Ecto neural progenitor cell (in vitro differentiated cells): ENCODE measurements at regions not wholly inside any gene's neighbourhood (a gene's known extent, or its start where the extent isn't known, plus 50 kb on each side); places are given as distances from the start of the nearest gene placed in this dataset.
"Not testable (repeated sequence)": the region's sequence is repeated elsewhere in the genome, so short reads cannot be mapped to it uniquely, and the experiment has no call there.

Experiments
- DNase-seq: peaks from one replicate; pipeline ENCODE4 v3.0.0-alpha.2; 2018; ENCODE audit warnings: low spot score

DNA sequence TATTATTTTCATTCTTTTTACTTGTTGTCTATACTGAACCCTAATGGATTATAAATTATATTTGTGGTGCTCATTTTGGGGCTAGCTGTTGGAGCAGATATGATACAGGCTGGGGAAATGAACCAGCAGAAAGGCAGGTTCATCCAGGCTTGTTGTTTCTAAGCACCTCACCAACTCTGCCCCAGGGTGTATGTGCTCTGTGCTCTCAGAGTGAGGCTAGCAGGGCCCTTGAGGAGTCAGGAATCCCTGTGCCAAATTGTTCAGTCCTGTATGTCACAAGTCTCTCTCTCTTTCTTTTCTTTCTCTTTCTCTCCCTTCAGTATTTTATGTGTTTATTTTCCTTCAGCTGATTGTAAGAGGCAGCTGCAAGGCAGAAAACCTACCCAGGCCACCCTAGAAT lies 181.1 kb upstream of the DPP10 start:
- DNase-seq = no peak

GRCh38 chr2:114265261-114265660 lies 177.2 kb upstream of the DPP10 start:
- no peak for DNase-seq

- no peak for DNase-seq
These were observed 167.5 kb upstream of the DPP10 start for GRCh38 chr2:114274957-114275356.

- no peak for DNase-seq
These were observed 161.3 kb upstream of the DPP10 start for GRCh38 chr2:114281188-114281587.

- no peak for DNase-seq
These were observed 158.7 kb upstream of the DPP10 start for GRCh38 chr2:114283774-114284173.

DNA sequence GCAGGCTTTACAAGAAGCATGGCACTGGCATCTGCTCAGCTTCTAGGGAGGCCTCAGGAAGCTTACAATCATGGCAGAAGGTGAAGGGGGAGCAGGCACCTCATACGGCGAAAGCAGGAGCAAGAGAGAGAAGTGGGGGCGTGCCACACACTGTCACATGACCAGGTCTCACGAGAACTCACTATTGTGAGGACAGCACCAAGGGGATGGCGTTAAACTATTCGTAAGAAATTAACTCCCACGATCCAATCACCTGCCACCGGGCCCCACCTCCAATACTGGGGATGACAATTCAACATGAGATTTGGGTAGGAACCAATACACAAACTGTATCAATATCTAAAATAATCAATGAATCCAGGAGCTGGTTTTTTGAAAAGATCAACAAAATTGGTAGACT lies 156.0 kb upstream of the DPP10 start:
- DNase-seq = no peak

DNA sequence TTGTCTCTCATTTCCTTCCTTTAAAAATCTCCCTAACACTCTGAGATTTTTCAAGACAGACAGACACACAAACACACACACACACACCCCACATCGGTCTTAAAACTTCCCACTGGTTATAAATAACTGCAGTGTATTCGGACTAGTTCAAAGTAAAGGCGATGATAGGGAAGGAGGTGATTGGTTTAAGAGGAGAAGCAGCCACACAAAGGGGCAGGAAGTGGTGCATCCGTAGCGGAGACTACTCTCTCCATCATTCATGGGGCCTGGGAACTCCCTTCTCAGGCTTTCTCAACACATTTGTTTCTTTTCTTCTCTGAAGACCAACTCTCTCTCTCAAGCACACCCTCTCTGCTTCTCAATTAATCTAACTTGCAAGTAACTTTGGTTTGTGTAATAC lies 149.1 kb upstream of the DPP10 start:
- no peak for DNase-seq

GRCh38 chr2:114294741-114295140 lies 147.7 kb upstream of the DPP10 start:
- no peak for DNase-seq

DNA sequence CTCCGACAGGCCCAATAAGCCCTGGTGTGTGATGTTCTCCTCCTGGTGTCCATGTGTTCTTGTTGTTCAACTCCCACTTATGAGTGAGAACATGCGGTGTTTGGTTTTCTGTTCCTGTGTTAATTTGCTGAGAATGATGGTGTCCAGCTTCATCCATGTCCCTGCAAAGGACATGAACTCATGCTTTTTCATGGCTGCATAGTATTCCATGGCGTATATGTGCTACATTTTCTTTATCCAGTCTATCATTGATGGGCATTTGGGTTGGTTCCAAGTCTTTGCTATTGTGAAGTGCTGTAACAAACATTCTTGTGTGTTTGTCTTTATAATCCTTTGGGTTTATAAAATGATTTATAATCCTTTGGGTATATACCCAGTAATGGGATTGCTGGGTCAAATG lies 142.1 kb upstream of the DPP10 start:
- not testable (repeated sequence) for DNase-seq

DNA sequence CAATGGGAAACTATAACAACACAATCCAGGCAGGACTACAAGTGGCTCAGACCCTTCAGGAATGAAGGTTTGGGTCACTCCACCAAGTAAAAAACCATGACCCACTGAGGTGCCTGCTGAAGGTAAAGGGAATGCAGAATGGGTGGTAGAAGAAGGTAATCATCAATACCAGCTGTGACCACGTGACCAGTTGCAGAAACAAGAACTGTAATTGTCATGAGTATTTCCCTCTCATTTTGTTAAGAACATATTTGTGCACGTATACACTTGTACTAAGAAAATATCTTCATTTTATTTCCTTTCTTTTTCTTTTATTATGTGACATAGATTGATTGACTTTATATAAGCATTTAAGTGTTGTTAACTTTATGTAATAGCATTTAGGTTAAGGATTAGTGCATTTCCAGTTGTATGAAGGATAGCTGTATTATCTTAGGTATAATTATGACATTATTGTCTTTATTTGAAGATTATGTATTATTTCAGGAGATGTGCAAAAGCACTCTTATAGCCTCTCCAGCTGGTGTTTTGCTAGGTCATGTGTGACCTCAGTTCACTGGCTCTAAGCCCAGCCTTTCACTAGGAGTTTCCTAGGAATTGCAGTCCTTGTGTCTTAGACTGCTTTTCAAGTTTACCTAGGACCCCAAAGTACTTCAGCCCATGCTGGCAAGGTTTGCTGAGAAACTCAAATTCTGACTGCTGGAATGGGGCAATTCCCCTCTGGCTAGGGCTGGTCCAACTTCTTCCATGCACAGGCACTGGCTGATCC lies 125.7 kb upstream of the DPP10 start:
- DNase-seq = no peak

- no peak for DNase-seq
These were observed 111.8 kb upstream of the DPP10 start for GRCh38 chr2:114330594-114330993.

DNA sequence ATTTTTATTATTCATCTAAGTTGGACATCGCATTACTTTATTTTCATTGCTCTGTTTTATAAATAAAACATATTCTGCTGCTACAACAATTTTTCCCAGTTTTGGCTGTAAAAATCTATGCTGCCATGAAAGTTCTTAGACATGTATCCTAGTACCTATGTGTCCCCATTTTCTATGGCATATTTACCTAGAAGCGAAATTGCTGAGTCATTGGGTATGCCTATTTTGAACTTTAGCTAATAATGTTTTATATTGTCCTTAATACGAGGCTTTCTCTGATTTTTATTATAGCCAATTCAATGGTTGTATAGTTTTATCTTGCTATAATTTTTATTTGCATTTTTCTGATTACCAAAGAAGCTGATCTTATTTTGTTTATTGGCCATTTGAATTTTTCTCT lies 110.5 kb upstream of the DPP10 start:
- no peak for DNase-seq

GRCh38 chr2:114345246-114345645 lies 97.2 kb upstream of the DPP10 start:
- DNase-seq = no peak

DNA sequence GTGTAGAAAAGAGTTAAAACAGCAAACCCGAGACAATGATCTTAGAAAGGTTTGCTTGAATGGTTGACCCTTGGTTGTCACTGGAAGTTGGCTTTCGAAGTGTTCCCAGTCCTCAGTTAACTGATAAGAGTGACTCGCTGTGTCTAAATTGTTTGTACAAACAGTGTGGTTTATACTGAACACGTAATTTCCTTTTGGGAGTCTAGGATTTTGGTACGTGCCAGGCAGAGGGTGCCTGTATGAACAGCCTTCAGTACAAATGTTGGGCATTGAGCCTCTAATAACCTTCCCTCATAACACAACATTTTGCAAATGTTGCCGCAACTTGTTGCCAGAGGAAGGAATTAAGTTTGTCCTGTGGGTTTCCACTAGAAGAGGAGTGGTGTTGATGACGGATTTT lies 95.8 kb upstream of the DPP10 start:
- no peak for DNase-seq

DNA sequence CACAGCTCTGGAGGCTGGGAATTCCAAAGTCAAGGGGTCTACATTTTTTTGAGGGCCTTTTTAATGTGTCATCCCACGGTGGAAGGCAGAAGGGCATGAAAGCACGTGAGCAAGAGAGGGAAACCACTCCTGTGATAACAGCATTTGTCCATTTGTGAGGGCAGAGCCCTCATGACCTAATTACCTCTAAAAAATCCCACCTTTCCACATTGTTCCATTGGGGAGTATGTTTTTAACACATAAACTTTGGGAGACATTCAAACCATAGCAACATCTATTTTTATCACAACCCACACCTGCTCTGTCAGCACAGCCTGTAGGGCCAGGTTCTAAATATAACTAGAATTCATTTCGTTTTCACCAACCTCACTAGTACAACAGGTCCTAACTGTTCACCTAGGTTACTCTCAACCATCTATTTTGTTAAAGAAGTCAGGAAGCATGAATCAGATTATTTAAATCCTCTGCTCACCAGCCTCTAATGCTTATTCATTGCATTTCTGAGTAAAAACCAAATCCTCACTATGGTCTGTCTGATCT lies 92.2 kb upstream of the DPP10 start:
- DNase-seq = no peak

DNA sequence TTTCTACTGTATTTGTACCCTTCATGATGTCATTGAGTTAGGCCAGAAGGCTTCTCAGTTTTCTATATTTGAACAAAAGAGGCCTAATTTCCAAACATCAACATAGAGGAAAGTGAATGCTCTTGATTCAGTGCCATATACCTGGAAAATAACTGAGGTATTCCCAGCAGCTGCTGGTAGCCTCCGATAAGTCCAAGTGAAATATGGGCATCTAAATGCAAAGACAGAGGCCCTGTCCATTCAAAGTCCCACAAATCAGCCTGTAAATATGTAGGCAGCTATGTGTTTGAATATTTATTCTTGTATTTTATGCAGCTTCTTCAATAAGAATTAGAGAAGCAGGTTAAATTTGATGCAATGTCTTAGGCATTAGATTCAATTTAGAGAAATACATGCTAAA lies 89.5 kb upstream of the DPP10 start:
- no peak for DNase-seq

DNA sequence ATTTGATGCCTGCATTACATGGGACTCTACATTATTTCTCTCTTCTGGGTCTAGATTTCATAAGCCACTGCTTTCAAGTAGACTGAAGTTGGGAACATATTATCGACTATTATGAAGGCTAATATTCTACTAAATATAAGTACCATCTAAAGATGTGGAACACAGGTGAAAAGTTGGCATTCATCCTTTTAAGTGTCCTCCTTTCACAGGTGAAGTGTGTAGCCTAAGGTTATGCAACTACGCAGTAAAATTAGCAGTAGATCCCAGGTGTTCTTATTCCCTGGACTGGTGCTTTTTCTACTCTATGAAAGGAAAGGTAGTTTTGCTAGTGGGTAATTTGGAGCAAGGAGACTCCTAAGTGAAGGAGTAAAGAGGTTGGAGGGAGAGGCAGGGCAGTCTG lies 88.2 kb upstream of the DPP10 start:
- DNase-seq = no peak

DNA sequence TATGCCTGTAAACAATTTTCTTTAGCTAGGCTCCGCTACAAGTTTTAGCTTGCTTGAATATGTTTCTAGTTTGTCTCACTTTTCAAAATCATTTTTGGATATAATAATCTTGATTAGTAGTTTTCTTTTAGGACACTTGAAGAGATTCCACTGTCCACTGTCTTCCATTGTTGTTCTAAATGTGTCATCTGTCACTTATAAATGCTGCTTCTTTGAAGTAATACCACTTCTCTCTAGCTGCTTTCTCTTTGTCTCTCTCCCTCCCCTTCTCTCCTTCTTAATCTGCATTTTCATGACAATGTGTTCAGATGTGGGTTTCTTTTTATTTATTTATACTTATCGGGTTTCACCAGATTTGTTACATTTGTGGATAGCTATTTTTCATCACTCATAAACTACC lies 73.7 kb upstream of the DPP10 start:
- no peak for DNase-seq

- DNase-seq = not testable (repeated sequence)
These were observed 70.7 kb upstream of the DPP10 start for GRCh38 chr2:114371721-114372120.

GRCh38 chr2:114373591-114373990 lies 68.8 kb upstream of the DPP10 start:
- DNase-seq = no peak

- DNase-seq = no peak
These were observed 58.0 kb upstream of the DPP10 start for GRCh38 chr2:114384441-114384840.

DNA sequence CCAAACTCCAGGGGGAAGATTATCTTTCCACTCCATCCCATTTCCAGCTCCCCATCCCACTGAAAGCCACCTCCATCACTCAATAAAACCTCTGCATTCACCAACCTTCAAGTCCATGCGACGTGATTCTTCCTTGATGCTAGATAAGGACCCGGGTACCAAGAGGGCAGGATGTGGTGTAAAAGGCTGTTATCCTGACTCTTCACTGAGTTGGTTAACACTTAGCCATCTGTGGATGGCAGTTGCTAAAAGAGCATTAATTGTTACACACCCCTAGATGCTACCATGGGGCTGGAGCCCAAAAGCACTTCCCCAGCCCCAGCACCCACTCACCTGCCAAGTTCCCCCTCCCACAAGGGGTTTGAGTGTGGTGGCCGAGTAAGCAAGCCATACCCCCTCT lies 53.4 kb upstream of the DPP10 start:
- DNase-seq = no peak
